HL-60 (cell line): ENCODE measurements at regions not wholly inside any gene's neighbourhood (a gene's known extent, or its start where the extent isn't known, plus 50 kb on each side); places are given as distances from the start of the nearest gene placed in this dataset.

Experiments used
- DNase-seq, 2 experiments: peaks; one replicate each; pipeline ENCODE4 v3.0.0-alpha.2; 2010 to 2020; ENCODE audit warnings: low read depth in 1 of 2, low spot score in 1 of 2
- H3K27ac ChIP-seq: fragments of 250-450 bp; sonication (Bioruptor Pico); replicated peaks from 2 replicates; pipeline ENCODE4 v1.5.1; 2020; ENCODE audit warnings: mild to moderate bottlenecking, moderate library complexity
- H3K27me3 ChIP-seq: fragments of 250-450 bp; sonication (Bioruptor Pico); 2 replicates; pipeline ENCODE4 v1.5.1; 2021; ENCODE audit warnings: mild to moderate bottlenecking, moderate library complexity; ENCODE audit not compliant: insufficient read depth, poor library complexity, severe bottlenecking
- H3K4me3 ChIP-seq: replicated peaks from 2 replicates; pipeline ENCODE4 v1.5.1; 2011; ENCODE audit warnings: mild to moderate bottlenecking, control low read depth, low read length; ENCODE audit not compliant: insufficient read depth
- GABPA ChIP-seq: IDR thresholded peaks from 2 replicates; pipeline ENCODE4 v1.6.1; 2012; ENCODE audit warnings: low read depth
- POLR2AphosphoS5 ChIP-seq: IDR thresholded peaks from 2 replicates; pipeline ENCODE4 v1.6.1; 2012; ENCODE audit warnings: low read depth
- SPI1 ChIP-seq: IDR thresholded peaks from 2 replicates; pipeline ENCODE4 v1.6.1; 2012; ENCODE audit warnings: low read depth, mild to moderate bottlenecking, borderline replicate concordance
- TF ChIP-seq, protein P1 (sequence below): IDR thresholded peaks from one replicate; pipeline ENCODE4 v1.5.1; 2011; ENCODE audit warnings: low read length, control low read depth, inconsistent platforms; ENCODE audit not compliant: insufficient read depth
- TF ChIP-seq, protein P2 (sequence below): IDR thresholded peaks from 2 replicates; pipeline ENCODE4 v1.6.1; 2012; ENCODE audit warnings: low read depth; ENCODE audit not compliant: insufficient replicate concordance

DNA sequence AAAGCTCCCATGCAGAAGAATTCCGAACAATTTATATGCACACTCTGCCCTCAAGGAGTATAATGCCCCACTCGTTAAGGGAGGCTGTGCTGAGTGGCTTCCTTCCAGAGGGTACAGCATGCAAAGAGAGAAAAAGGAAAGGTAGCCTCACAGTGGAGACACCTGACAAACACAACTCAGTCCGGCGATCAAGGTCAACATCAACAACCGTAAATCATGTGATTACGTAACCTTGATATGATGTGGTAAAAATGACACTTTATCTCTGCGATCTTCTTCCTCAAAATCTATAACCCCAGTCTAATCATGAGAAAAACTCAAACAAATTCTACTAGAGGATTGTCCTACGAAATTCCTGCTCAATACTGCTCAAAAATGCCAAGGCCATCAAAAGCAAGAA lies 400.5 kb upstream of the CCDC196 start:
- Histone ChIP-seq H3K27me3 (no peaks in the 10 kb centered on the region), H3K27ac (no peak overlapping the region), H3K4me3 (no peak overlapping the region)
- no peak for DNase-seq
- TF ChIP-seq, protein P1, sequence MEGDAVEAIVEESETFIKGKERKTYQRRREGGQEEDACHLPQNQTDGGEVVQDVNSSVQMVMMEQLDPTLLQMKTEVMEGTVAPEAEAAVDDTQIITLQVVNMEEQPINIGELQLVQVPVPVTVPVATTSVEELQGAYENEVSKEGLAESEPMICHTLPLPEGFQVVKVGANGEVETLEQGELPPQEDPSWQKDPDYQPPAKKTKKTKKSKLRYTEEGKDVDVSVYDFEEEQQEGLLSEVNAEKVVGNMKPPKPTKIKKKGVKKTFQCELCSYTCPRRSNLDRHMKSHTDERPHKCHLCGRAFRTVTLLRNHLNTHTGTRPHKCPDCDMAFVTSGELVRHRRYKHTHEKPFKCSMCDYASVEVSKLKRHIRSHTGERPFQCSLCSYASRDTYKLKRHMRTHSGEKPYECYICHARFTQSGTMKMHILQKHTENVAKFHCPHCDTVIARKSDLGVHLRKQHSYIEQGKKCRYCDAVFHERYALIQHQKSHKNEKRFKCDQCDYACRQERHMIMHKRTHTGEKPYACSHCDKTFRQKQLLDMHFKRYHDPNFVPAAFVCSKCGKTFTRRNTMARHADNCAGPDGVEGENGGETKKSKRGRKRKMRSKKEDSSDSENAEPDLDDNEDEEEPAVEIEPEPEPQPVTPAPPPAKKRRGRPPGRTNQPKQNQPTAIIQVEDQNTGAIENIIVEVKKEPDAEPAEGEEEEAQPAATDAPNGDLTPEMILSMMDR, result no peak
- TF ChIP-seq GABPA (no peak), POLR2AphosphoS5 (no peak), SPI1 (no peak)
- TF ChIP-seq, protein P2, sequence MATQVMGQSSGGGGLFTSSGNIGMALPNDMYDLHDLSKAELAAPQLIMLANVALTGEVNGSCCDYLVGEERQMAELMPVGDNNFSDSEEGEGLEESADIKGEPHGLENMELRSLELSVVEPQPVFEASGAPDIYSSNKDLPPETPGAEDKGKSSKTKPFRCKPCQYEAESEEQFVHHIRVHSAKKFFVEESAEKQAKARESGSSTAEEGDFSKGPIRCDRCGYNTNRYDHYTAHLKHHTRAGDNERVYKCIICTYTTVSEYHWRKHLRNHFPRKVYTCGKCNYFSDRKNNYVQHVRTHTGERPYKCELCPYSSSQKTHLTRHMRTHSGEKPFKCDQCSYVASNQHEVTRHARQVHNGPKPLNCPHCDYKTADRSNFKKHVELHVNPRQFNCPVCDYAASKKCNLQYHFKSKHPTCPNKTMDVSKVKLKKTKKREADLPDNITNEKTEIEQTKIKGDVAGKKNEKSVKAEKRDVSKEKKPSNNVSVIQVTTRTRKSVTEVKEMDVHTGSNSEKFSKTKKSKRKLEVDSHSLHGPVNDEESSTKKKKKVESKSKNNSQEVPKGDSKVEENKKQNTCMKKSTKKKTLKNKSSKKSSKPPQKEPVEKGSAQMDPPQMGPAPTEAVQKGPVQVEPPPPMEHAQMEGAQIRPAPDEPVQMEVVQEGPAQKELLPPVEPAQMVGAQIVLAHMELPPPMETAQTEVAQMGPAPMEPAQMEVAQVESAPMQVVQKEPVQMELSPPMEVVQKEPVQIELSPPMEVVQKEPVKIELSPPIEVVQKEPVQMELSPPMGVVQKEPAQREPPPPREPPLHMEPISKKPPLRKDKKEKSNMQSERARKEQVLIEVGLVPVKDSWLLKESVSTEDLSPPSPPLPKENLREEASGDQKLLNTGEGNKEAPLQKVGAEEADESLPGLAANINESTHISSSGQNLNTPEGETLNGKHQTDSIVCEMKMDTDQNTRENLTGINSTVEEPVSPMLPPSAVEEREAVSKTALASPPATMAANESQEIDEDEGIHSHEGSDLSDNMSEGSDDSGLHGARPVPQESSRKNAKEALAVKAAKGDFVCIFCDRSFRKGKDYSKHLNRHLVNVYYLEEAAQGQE, result no peak

DNA sequence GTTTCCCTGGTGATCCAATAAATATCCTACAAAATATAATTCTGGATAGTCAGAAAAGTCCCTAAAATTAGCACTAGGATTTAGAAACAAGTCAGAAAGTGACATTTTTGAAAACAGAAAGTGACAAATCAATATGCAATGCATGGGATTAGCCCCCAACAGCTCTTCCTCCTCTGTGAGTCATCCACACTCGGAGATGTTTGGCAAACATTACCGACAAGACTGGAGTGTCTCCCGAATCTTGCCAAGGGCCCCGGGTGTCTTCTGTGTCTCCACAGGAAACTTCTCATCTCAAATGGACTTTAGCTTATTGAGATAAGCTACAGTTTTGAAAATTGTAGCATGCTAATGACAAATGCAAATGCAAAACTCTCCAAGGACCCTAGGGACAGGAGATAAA lies 398.9 kb upstream of the CCDC196 start:
- TF ChIP-seq, protein P1, result no peak
- no peak for TF ChIP-seq GABPA
- TF ChIP-seq POLR2AphosphoS5, result no peak
- no peak for TF ChIP-seq SPI1
- TF ChIP-seq, protein P2, result no peak

DNA sequence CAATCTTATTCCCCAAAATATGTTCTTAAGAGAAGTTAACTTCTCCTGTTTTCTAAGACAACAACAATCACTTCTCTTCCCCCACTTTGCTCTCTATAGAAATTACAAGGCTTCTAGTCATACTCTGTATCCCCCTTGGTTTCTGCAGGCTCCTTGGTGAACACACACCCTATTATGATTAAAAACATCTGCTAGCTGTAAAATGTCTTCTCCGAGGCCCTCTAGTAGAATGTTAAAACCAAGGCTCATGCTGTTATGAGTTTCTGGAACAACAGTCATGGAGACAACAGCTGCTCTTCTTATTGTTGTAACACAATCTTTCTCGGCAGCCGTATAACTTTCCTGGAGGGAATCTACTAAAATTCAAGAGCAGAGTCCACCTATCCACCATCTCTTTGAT lies 397.5 kb upstream of the CCDC196 start:
- H3K27me3 ChIP-seq, result no peaks in the 10 kb centered on the region
- DNase-seq, result no peak
- no peak overlapping the region for H3K27ac ChIP-seq
- no peak overlapping the region for H3K4me3 ChIP-seq
- TF ChIP-seq, protein P2, result no peak
- no peak for TF ChIP-seq SPI1
- TF ChIP-seq GABPA, result no peak
- no peak for TF ChIP-seq POLR2AphosphoS5
- TF ChIP-seq, protein P1, result no peak

More for the DNA sequence above, 398.9 kb upstream of the CCDC196 start:
- Histone ChIP-seq H3K4me3 (no peak overlapping the region), H3K27me3 (no peaks in the 10 kb centered on the region), H3K27ac (no peak overlapping the region)
- DNase-seq, result no peak
